Pons (tissue), 1 donor: ENCODE measurements at regions not wholly inside any gene's neighbourhood (a gene's known extent, or its start where the extent isn't known, plus 50 kb on each side); places are given as distances from the start of the nearest gene placed in this dataset.

Source experiments
- DNase-seq: peaks from one replicate; pipeline ENCODE4 v3.0.0-alpha.2; 2016; ENCODE audit warnings: low spot score

DNA sequence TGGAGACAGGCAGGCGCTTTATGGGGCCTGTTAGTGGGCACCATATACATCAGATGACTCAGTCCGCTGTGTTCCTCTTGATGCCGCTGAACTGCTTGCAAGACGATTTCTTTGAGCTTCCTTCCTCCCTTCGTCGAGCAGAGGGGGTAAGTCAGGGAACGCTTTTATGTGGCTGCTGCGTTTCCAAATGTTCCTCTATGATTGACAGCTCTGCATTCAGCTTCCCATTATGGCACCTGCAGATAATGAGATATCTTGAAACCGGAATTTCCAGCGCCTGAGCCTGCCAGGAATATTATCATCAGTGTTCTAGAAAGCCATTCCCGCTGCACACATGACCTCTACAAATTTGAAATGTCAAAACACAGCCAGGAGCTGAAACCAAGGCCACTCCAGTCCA, 257.0 kb downstream of the TSHZ3 start:
- DNase-seq: peak; percentile 38

DNA sequence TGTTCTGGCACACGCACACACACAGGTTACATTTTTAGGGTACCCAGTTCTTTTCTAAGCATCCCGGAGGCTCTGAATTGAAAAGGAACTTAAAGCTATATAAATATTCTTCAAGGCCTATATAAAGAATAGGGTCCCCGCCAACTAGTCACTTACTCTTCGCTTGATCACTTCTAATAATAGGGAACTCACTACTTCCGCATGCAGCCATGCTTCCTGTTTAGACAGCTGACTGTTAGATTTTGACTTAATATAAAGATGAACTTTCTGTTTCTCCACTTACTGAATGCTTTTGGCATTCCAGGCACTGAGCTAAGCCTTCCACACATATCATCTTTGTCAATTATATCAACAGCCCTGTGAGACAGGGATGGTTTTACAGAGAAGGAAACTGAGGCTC, 259.6 kb downstream of the TSHZ3 start:
- peak; percentile 48 for DNase-seq

DNA sequence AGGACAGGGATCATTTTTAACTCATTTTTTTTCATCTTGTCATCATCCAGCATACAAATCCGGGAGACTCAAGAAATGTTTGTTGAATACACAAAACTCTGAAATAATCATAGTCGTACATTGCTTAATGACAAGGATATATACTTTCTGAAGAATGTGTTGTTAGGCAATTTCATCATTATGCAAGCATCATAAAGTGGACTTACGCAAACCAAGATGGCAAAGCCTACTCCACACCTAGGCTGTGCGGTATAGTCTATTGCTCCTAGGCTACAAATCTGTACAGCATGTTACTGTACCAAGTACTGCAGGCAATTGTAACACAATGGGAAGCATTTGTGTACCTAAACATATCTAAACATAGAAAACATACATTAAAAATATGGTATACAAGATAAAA, 264.1 kb downstream of the TSHZ3 start:
- no peak for DNase-seq

DNA sequence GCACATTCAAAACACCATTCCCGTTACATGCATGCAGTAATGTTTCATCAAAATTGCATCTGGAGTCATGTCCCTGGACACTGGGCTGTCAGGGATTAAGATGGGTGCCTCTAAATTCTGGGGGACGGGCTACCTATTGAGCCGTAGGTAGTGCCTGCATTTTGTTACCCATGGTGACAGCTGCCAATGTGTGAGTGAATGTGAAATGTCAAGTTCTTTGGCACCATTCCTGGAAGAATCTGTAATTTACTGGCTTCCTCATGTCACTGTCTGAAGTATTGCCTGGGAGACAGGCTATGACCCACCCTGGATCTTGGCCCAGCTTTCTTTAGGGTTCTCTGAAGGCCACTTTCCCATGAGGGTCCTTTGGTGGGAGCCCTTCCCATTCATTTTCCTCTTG, 266.1 kb downstream of the TSHZ3 start:
- DNase-seq: no peak

DNA sequence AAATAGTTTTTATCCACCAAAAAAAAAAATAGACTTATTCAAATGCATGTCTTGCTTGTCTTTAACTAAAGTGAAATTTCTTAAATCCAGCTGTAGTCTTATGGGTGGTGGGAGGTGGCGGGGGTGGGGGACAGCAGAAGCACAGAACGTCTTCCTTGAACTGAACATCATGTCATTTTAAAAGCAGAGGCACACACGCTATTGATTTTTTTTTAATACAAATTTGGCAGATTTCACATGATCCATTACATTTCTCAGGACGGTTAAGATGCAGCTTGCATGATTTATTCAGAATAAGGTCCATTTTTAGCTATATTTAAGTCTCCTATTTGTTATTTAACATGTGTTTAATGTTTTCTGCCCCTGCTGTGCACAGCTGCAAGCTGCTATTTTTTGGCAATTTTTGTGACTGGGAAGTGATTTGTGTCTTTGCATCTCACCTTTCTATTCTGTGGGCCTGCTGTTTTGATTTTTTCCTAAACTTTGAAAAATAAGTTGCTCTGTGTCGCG, 274.0 kb downstream of the TSHZ3 start:
- DNase-seq: no peak

DNA sequence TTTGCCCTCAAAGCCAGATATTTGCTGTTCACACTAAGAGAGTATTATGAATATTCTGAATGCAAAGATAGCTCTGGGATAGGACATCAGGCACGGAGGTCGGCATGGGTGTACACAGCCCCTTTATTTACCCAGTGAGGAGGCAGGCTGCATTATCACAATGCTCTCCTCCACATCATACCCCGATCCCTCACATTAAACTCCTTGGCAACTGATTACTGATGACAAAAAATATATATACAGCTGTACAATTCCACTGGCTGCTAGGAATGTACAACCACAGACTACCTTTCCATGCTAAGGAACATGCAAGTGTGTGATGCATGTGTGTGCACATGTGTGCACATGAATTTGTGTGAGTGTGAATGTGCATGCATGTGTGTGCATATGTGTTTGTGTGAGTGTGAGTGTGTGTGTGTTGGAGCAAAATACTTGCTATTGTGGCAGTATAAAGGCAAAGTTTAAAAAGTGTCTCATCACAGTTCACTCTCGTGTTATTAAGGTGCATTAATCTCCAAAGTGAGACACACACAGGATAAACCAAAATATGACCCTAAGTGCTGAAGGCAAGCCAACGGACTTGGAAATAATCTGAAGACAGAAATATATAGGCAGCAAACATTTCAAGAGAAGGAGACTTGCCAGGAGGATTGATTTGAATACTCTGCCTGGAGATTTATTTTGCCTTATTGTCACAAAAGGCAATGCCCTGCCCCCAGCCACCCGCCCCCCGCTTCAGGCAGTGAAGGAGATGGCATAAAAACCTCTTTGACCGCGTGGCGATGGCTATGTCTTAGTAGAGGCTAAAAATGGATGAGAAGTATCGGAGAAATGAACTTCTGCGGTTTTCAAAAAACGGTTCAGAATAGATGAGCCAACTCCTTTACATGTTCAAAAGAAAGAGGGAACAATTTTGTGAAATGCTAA, 274.8 kb downstream of the TSHZ3 start:
- DNase-seq: no peak

DNA sequence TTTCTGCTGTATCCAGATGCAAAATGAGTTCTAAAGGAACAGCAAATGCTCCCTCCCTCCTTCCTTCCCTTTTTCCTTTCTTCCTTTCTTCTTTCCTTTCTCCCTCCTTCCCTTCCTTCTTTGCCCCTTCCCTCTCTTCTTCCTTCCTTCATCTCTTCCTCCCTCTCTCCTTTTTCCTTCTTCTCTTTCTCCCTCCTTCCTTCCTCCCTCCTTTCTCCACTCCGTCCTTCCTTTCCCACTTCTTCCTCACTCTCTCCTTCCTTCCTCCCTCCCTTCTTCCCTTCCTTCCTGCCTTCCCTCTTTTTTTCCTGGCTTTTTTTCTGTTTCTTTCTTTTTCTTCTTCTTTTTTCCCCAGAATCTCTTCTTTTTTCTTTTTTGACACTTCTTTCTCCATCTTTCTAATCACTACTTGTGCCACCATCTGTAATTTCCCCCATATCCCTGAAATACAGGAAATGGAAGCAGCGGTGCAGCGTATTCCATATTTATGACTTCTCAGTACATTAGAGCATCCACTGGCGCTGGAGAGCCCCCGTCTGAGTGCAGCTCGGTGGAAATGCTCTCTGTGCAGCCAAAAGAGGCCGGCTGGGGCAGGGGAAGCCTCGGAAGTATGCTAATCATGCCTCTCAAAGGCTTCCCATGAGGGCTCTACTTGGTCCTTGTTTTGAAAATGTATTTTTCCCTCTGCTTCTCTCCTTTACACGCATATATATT, 275.6 kb downstream of the TSHZ3 start:
- DNase-seq: no peak

DNA sequence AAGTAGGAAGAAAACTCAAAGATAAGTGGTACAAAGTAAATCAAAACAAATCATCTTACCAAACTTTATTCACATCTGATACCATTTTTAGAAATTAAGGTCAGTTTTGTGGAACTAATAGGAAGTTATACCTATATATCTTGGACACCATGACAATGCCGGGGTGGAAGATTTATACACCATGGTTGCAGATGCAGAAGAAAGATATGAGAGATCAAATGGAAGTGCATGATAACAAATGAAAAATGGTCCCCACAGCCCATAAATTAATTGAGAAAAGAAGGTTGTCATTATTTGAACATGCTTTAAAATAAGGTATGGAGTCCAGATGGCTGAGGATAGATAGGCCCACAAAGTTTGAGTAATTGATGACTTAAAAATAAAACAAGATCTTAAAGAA, 276.8 kb downstream of the TSHZ3 start:
- no peak for DNase-seq

DNA sequence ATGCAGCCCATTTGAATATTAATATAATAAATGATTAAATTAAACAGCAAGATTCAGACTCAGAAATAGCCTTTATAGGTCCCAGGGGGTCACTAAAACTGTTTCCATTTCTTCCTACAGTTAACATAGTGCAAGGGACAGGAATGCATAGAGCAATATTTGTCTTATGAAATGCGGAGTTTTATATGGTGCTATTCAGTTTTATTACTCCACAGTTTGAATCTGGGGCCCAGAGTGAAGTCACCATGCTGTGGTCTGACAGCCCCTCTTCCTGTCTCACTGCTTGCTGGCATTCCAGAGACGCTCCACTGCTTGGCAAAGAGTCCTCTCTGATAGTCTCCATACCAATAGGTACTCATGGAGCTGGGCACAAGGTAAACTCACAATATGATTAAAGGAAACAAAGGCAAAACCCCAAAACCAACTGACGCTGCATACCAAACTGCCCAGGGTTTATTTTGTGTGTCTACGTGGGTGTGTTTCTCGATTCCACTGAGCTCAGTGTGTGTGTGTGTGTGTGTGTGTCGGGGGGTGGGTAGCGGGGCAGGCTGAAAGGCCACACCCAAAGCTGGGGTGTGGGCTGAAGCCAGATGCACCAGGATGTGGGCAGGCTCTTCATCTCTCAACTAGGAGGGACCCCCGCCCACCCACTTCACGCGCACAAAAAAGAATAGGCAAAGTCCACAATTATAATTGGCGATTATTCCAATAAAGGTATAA, 277.9 kb downstream of the TSHZ3 start:
- DNase-seq: no peak

DNA sequence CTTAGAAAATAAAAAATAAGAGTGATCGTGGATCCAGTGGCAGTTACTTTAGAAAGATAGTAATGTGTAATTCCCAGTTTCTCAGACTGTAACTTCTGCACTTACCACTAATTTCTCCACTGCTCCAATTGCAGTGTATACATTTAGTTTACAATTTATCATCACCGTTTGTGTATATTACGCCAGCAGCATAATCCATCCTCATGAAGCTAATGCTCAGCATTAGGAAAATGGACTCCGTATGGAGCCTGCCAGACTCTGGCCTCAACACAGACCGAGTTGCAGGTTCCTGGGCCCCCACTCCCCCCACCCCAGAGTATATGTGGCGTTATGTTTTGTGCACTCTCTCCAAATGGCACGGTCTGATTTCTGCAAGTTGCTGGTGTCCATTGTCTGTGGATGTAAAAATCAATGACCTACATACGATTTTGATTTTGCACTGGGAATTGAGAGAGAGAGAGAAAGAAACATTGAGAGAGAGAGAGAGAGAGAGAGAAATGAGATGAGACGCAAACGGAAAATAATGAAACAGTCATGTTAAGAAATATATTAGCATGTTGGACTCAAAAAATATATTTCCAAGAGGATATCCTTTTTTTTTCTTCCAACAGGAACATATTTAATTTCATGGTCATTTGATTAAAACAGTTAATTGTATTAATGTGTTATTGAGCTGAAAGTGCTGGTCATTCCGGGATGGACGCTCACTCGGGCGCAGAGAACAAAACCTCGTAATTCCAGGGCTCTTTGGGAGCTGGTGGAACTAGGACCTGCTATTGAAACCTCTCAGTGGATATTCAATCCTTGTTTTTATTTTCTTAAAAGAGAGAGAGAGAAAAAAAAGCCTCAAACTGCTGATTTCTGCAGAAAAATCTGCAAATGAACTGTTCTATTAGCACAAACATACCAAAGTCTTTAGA, 278.8 kb downstream of the TSHZ3 start:
- no peak for DNase-seq

DNA sequence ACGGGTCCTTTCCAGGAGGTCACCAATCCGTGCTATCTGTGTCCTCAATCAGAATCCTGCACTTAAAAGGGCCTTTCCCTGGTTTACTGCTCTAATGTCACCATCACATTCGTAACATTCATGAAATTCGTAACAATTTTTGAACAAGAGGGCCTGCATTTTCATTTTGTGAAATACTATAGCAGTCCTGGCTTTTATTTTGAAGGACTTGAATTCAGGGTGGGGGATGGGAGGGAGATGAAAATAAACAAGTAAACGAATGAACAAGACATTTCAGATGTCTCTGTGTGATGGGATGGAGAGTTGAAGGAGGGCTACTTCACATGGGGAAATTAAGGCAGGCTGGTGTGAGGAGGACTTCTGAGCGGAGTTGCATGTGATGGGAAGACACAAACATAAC, 281.0 kb downstream of the TSHZ3 start:
- no peak for DNase-seq

DNA sequence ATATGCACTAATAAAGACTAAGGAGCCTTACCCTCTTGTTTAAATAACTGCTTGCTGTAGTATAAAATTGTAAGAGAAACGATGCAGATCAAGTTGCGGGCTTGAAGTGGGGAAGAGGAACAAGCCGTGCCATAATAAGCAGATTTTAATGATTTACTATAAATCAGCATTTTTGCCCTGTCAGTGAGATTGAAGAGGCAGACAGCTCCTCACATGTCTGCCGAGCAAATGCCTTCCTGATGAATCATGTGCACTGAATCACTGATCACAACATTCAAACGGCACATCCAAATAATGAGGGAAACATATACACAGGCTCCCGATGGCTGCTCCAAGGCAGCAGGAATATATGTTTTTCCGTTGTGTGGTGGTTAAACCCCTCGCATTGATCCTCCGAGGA, 282.9 kb downstream of the TSHZ3 start:
- no peak for DNase-seq

DNA sequence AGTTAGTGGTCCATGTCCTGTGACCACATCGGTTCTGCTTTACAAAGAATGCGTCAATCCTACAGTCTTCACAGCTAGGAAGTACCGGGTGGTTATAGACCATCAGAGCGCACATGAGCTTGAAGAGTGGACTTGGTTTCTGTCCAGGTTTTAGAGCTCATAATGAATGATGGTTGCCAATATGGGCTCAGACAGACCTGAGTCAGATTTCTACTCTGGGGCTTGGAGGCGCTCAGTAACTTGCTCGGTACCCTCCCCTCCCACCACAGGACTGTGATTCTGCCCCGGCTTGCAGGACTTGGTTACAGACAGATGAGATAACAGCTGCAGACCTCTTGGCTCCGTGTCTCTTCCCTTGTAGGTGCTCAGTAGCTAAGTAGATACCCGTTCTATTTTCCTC, 284.7 kb downstream of the TSHZ3 start:
- DNase-seq: no peak

DNA sequence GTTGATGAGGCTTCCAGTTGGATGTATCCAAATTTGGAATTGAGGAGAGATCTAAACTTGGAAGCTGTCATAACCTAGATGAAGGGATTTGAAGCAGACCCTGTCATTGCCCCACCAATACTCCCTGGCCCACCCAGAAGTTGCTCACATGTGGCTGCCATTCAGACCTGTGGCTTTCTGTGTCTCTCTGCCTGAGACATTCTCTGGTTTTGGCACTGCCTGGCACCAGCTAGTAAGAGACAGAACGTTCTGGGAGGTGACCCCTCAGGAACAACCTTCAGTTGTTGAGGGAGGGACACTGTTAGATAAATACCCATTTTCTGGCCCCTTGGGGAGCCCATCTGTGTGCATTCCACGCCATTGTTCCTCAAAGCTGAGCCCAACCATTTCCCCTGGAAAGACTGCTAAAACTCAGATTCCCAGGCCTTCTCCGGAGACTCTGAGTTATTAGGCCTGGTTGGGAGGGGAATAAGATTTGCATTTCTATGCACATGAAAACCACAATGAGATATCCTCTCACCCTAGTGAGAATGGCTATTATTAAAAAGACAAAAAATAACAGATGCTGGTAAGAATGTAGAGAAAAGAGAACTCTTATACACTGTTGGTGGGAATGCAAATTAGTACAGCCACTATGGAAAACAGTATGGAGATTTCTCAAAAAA, 290.4 kb downstream of the TSHZ3 start:
- no peak for DNase-seq

DNA sequence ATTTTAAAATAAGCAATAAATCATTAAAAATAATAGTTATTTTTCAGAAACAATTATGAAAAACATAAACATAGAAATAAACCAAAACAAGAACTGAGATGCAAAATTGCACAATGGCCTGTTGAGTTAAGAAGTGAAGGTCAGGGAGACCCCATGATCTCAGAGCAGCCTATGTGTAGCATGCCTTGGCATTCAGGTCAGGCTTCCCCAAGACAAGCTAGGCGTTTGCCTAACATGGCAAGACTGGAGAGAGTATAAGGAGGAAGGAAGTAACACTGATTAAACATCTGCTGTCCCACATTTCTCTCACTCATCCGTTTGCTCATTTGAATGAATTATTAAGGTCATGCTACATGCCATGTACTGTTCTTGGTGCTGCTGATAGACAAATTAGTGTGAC, 291.8 kb downstream of the TSHZ3 start:
- DNase-seq: no peak

DNA sequence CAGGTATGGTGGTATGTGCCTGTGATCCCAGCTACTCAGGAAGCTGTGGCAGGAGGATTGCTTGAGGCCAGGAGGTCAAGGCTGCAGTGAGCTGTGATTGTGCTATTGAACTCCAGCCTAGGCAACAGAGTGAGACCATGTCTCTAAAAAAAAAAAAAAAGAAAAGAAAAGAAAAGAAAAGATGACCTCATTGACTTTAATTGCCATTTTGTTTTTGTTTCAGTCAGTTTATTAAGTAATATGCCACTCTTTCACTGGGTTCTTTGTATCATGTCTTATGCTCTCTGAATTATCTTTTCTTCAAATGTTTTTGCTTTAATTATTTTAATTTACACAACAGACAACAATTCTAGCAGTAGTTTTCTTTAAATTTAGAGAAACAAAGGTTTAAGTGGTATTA, 293.8 kb downstream of the TSHZ3 start:
- DNase-seq: no peak

DNA sequence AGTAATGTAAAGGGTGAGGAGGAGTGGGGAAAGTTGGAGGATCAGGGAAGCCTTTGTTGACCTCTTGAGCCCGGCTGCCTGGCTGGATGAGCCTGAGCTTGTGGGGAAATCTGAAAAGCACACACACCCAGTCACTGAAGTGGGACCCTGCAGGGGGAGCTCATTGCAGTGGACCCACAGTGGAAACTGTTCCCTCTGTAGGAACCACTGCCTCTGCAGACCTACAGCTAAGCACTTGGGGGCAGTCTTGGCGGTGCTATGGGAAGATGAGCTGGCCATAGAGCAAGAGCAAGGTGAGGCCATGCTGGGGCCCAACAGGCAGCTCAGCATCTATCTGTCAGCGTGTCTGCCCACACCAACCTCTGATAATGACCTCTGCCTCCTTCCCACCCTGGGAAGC, 294.8 kb downstream of the TSHZ3 start:
- DNase-seq: no peak

DNA sequence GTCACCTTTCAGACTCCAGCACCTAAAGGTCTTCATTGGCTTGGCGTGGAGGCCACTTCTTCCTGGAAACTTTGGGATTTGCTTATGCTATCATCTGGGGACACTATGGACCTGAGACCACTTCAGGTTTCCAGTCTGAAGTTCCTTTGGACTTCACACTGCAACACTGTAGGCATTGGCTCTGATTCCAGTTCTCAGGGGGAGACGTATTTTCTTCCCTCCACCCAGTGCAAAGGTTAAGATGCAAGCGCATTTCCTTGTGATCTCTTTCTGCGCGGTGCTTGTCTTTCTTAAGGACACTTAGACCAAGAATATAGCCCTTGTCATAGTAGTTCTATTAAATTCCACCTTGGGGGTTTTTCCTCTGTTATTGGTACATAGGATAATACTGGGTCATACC, 299.8 kb downstream of the TSHZ3 start:
- no peak for DNase-seq

DNA sequence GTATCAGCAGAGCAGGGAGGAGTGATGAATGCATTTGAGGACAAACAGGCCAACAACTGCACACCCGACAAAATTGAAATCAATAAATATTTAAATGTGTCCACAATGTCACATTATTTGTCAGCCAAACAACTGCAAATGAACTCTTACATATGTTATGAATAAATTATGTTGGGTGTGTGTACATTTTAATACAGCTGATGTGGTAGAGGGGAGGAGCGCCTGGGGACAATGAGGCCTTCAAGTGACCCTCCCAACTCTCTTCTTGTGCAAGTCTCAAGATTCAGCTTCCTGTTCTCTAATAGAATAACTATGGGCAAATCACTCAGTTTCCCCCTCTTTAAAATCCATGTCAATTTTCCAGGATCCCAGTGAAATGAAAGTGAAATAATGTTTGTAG, 303.2 kb downstream of the TSHZ3 start:
- DNase-seq: no peak

DNA sequence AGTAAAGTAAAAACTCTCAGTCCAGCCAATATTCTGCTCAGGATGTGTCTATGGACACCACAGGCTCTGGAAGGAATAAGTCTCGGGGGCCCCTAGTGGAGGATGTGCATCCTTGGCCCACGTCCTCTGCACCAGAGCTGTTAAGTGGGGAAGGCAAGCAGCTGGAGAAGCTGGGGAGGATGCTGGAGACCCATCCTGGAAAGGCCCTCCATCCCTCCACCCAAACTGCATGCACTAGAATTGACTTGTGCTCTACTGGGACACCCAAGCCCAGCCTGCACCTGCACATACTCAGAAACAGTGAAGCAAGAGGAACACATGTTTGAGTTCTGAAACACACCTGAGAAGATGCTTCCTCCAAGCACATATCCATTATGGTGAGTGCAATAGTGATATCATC, 307.8 kb downstream of the TSHZ3 start:
- no peak for DNase-seq

DNA sequence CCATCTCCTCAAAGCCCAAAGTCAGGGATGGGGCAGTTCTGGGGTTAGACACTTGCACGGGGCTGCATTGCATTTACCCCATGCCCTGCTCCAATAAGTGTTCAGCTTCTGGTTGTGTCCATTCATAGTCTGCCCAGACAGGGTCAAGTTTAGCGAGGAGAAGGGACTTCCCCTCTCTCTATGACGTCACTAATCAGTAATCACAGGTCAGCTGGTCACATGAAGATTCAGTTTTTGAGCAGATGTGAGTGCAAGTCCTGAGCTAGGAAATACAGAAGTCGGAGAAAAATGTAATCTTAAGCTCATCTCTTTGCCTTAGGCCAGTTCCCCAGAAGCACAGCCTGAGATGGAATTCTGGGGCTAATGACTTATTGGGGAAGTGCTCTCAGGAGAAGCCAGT, 310.1 kb downstream of the TSHZ3 start:
- DNase-seq: no peak
